ENCODE measurements at regions not wholly inside any gene's neighbourhood (a gene's known extent, or its start where the extent isn't known, plus 50 kb on each side); places are given as distances from the start of the nearest gene placed in this dataset.
"Not testable (repeated sequence)": the region's sequence is repeated elsewhere in the genome, so short reads cannot be mapped to it uniquely, and the experiment has no call there.

DNA sequence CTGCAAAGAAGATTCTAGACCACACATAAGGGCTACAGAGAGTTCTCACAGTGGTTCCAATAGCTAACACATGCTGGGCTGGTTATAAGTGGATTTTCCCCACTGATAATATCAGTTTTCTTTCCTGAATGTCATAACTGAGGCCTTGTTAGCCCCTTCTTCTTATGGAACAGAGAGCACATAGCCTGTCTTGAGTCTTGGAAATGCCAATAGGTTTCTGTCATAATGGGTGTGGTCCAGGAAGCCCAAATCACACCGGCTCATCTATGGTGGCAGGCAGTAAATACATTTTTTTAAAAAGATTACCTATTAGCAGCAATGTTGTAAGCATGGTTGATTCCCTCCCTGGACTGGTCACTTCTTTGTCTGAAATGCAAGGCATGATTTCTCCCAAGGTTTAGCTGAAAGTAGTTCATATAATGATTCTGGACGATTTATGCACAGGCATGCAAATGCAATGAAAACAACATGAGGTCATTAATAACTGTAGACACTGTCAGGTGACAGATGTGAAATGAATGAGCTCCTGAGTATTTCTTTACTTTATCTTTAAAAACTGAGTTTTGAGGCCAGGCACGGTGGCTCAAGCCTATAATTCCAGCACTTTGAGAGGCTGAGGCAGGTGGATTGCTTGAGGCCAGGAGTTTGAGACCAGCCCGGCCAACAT lies 67.2 kb upstream of the ATP2C1 start:
- FAIRE-seq (no peak), DNase-seq (ENCODE audit: insufficient read length) (no peak)
- TF ChIP-seq POLR2AphosphoS5 (IDR thresholded peaks at IDR 0.05; ENCODE audit: low read depth, low read length): no peak
- no peak for TF ChIP-seq TAF1 (IDR thresholded peaks at IDR 0.05; ENCODE audit: borderline replicate concordance, low read depth, low read length)
- TF ChIP-seq POLR2A (IDR thresholded peaks at IDR 0.05; ENCODE audit: low read depth, low read length): no peak

DNA sequence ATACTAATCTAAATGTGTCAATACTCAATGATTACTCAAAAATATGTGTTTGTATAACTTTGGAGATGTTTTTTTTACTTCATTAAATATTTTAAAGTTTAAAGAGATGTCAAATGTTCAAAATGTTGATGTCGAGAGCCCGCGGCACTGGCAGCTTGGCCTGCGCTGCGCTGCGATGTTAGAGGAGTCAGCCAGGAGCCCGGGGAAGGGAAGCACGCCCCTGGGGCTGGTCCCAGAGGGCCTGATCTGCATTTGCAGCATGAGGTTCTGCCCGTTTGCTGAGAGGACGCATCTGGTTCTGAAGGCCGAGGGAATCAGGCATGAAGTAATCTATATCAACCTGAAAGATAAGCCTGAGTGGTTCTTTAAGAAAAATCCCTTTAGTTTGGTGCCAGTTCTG lies 66.4 kb upstream of the ATP2C1 start:
- DNase-seq (ENCODE audit: insufficient read length) (no peak), FAIRE-seq (no peak)
- TF ChIP-seq POLR2A (IDR thresholded peaks at IDR 0.05; ENCODE audit: low read depth, low read length): no peak
- no peak for TF ChIP-seq TAF1 (IDR thresholded peaks at IDR 0.05; ENCODE audit: borderline replicate concordance, low read depth, low read length)
- TF ChIP-seq POLR2AphosphoS5 (IDR thresholded peaks at IDR 0.05; ENCODE audit: low read depth, low read length): no peak

DNA sequence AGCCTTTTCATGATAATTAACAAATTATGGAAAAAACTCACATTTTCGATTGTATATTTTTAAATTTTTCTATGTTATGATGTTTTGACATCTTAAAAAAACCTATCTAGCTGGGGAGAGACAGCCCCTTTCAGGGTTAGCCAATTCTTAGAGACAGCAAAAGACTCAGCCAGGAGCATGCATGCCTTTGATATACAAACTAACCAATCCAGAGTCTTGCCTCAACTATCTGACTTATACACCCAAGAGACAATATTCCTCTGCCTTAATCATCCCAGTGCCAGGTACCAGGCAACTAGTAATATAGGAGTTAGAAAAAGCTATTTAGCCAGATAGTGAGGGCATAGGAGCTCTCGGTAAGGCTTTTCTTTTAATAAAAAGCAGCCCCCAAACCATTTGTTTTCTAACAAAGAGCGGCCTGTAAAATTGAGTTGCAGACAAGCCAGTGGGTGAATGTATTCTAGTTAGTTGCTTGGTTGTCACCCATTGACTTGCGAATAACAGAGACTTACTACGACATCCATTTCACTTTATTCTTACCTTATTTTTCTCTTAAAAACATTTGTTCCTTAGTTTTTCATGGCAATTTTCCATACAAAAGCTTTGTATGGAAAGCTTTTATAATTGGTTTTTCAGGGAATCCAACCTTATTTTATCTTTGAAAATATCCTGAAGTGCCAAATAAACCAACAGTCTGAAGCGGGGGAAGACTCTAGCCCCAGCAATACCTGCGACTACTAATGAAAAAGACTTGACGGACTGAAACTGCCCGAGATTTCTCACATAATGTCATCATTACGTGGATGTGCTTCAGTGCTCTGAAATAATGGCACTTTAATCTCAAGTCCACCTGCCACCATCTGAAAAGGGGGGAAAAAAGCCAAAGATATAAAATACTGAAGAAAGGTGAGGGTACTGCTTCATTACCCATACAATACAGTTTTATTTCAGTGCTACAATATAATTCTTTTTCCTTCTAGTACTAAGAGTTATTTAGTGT lies 64.6 kb upstream of the ATP2C1 start:
- FAIRE-seq (no peak), DNase-seq (ENCODE audit: insufficient read length) (no peak)
- no peak for TF ChIP-seq POLR2A (IDR thresholded peaks at IDR 0.05; ENCODE audit: low read depth, low read length)
- TF ChIP-seq TAF1 (IDR thresholded peaks at IDR 0.05; ENCODE audit: borderline replicate concordance, low read depth, low read length): no peak
- no peak for TF ChIP-seq POLR2AphosphoS5 (IDR thresholded peaks at IDR 0.05; ENCODE audit: low read depth, low read length)

DNA sequence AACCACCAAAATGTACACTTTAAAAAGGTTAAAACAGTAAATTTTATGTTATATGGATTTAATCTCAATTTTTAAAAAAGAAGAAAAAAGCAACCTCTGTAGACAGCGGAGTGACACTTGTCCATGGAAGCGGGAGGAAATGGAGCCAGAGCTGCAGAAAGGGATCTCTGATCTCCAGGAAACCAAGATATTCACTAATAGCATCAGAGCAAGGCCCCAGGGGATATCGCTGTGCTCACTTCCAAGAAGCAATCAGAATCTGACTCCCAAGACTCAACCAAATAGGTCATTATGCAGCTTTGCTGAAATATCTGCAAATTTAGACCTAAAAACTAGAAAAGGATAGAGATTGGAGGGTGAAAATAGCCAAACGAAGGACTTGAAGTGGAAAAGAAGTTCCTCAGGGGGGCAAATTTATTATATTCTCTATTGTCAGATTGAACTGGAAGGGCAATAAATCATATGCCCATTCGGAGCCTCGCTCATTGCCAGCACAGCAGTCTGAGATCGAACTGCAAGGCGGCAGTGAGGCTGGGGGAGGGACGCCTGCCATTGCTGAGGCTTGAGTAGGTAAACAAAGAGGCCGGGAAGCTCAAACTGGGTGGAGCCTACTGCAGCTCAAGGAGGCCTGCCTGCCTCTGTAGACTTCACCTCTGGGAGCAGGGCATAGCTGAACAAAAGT lies 62.0 kb upstream of the ATP2C1 start:
- TF ChIP-seq POLR2A (IDR thresholded peaks at IDR 0.05; ENCODE audit: low read depth, low read length): no peak
- no peak for TF ChIP-seq POLR2AphosphoS5 (IDR thresholded peaks at IDR 0.05; ENCODE audit: low read depth, low read length)
- no peak for TF ChIP-seq TAF1 (IDR thresholded peaks at IDR 0.05; ENCODE audit: borderline replicate concordance, low read depth, low read length)
- no peak for FAIRE-seq
- no peak for DNase-seq (ENCODE audit: insufficient read length)

DNA sequence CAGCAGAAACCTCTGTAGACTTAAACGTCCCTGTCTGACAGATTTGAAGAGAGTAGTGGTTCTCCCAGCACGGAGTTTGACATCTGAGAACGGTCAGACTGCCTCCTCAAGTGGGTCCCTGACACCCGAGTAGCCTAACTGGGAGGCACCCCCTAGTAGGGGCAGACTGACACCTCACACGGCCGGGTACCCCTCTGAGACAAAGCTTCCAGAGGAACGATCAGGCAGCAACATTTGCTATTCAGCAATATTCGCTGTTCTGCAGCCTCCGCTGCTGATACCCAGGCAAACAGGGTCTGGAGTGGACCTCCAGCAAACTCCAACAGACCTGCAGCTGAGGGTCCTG lies 61.5 kb upstream of the ATP2C1 start:
- FAIRE-seq; DNase-seq (ENCODE audit: insufficient read length): not testable (repeated sequence)

DNA sequence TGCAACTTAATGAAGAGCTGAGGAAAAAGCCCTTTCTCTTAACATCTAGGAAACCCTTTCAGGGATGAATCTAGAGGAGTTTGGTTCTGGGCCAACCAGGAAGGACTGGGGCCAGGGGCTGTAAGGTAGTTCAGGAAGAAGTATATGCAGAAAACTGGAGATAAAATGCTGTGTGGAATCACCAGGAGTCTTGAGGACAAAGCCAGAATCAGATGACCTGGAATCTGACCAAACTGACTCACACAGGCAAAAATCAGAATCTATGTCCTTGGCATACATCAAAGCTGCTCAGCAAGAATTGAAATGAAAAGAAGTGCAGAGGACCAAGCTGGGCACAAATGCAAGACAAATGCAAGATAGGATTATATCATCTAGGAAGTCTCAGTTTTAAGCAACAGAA lies 59.4 kb upstream of the ATP2C1 start:
- FAIRE-seq (no peak), DNase-seq (ENCODE audit: insufficient read length) (no peak)
- TF ChIP-seq POLR2AphosphoS5 (IDR thresholded peaks at IDR 0.05; ENCODE audit: low read depth, low read length): no peak
- TF ChIP-seq POLR2A (IDR thresholded peaks at IDR 0.05; ENCODE audit: low read depth, low read length): no peak
- no peak for TF ChIP-seq TAF1 (IDR thresholded peaks at IDR 0.05; ENCODE audit: borderline replicate concordance, low read depth, low read length)

DNA sequence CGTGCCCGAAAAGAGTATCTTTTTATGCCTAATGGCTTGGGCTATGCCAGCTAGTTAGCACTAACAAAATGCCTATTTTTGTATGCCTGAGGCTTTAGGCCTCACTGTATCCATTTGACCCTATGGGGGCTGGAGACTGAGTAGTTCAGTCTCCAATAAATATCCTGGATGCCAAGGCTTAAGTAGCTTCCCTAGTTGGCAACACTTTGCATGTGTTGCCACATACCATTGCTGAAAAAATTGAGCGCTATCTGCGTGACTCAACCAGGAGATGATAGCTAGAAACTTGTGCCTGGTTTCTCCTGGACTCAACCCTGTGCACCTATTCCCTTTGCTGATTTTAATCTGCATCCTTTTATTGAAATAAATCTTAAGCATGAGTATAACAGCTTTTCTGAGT lies 58.4 kb upstream of the ATP2C1 start:
- TF ChIP-seq POLR2A (IDR thresholded peaks at IDR 0.05; ENCODE audit: low read depth, low read length) (no peak), POLR2AphosphoS5 (IDR thresholded peaks at IDR 0.05; ENCODE audit: low read depth, low read length) (no peak), TAF1 (IDR thresholded peaks at IDR 0.05; ENCODE audit: borderline replicate concordance, low read depth, low read length) (no peak)
- DNase-seq (ENCODE audit: insufficient read length) (no peak), FAIRE-seq (no peak)

DNA sequence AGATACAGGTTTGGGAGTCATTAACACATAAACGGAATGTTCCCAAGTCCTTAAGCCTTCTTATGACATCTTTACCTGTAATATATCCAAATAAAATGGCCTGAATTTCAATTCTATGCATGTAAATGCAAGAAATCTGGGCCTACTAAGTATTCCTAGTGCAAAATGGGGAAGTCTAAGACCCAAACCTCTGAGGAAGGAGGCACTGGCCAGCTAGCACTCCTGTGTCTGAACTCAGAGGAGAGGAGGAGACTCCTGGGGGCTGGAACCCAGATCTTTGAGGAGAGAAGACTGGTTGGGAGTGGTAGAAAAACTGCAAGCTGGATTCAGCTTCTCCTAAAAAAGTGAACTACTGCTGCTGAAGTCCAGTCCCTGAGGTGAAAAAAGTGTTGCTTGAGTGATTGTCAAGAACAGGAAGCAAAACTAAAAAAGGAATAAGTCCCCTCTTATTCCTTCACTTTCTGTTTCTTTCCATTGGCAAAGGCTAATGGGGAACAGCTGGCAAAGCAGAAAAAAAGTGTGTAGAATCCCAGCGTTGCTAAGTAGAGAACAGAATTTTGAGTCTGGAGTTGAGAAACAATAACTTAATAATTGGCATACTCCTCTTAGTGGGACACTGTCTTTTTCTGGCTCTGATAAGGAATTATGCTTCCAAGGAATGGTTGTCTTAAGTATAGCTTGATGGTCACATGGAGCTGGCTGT lies 54.8 kb upstream of the ATP2C1 start:
- DNase-seq (ENCODE audit: insufficient read length): no peak
- FAIRE-seq: peak; percentile 72
- no peak for TF ChIP-seq POLR2A (IDR thresholded peaks at IDR 0.05; ENCODE audit: low read depth, low read length)
- TF ChIP-seq POLR2AphosphoS5 (IDR thresholded peaks at IDR 0.05; ENCODE audit: low read depth, low read length): no peak
- TF ChIP-seq TAF1 (IDR thresholded peaks at IDR 0.05; ENCODE audit: borderline replicate concordance, low read depth, low read length): no peak

DNA sequence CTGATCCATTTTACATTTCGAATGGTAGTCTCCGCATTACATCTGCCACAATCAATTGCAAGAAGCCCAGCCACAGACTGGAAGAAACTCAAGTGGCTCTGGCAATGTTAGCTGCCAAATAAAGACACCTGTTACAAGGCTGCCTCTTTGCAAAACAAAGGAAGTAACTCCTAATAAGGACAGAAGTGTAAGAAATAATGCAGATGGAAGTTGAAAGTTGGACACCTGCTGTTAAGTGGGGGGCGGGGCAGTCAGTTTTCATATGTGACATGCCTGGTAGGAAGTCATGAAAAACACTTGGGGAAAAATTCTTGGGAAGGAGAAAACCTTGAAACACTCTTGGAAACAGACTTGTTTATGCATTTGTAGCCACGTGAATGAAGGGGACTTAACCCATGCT lies 54.1 kb upstream of the ATP2C1 start:
- no peak for DNase-seq (ENCODE audit: insufficient read length)
- TF ChIP-seq TAF1 (IDR thresholded peaks at IDR 0.05; ENCODE audit: borderline replicate concordance, low read depth, low read length) (no peak), POLR2AphosphoS5 (IDR thresholded peaks at IDR 0.05; ENCODE audit: low read depth, low read length) (no peak), POLR2A (IDR thresholded peaks at IDR 0.05; ENCODE audit: low read depth, low read length) (no peak)
- peak; percentile 63 for FAIRE-seq

DNA sequence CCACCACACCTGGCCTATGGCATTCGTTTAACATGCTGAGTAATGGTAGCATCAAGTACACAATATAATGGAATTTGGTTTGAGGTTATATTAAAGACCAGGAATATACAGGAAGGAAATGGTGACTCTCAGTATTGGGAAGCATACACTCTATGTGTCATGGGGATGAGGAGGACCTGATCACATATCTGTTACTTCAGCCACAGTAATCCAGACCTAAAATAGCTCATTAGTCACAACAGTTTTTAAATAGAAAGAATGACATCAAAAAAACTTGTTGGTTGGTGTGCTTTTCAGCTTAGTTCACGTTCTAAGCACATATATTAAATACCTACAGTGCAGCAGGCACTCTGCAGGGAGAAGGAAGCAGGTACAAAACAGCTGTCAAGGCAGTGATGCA lies 52.5 kb upstream of the ATP2C1 start:
- no peak for DNase-seq (ENCODE audit: insufficient read length)
- peak; percentile 48 for FAIRE-seq
- TF ChIP-seq TAF1 (IDR thresholded peaks at IDR 0.05; ENCODE audit: borderline replicate concordance, low read depth, low read length): no peak
- TF ChIP-seq POLR2A (IDR thresholded peaks at IDR 0.05; ENCODE audit: low read depth, low read length): no peak
- no peak for TF ChIP-seq POLR2AphosphoS5 (IDR thresholded peaks at IDR 0.05; ENCODE audit: low read depth, low read length)

DNA sequence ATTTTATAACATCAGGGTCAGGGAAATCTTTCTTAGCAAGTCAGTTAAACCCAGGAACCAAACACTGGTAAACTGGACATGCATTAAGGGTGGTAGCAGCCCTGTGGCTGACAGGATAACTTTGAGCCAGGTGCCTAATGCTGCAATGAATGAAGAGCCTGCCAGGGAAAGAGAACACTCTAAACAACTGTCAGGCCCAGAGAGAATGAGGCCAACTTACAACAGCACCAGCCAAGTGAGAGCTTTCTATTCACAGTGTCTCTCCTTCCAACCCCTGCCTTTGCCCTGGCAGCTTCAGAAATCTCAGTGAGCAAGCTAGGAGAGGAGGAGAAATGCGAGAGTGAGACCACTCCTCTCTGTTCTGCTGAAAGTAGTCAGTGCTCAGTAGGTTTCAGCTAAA lies 50.4 kb upstream of the ATP2C1 start:
- TF ChIP-seq POLR2A (IDR thresholded peaks at IDR 0.05; ENCODE audit: low read depth, low read length) (no peak), TAF1 (IDR thresholded peaks at IDR 0.05; ENCODE audit: borderline replicate concordance, low read depth, low read length) (no peak), POLR2AphosphoS5 (IDR thresholded peaks at IDR 0.05; ENCODE audit: low read depth, low read length) (no peak)
- DNase-seq (ENCODE audit: insufficient read length) (no peak), FAIRE-seq (no peak)

Data from GM12892 (cell line).